HFF-Myc (cell line): ENCODE measurements at regions not wholly inside any gene's neighbourhood (a gene's known extent, or its start where the extent isn't known, plus 50 kb on each side); places are given as distances from the start of the nearest gene placed in this dataset.

ENCODE experiments used
- DNase-seq: peaks from one replicate; pipeline ENCODE4 v3.0.0-alpha.2; 2011; ENCODE audit warnings: low read depth; ENCODE audit errors: extremely low read depth
- H3K4me3 ChIP-seq: replicated peaks from 2 replicates; pipeline ENCODE4 v1.5.1; 2011; ENCODE audit warnings: low read depth, mild to moderate bottlenecking, control low read depth, low read length
- CTCF ChIP-seq: IDR thresholded peaks from 2 replicates; pipeline ENCODE4 v1.5.1; 2012; ENCODE audit warnings: mild to moderate bottlenecking, low read depth, low read length, control low read depth; ENCODE audit errors: missing control alignments

- TF ChIP-seq CTCF: no peak
- DNase-seq: no peak
- no peak overlapping the region for H3K4me3 ChIP-seq
Measured at GRCh38 chr1:70536708-70537366, 125.8 kb downstream of the CTH start.

- no peak overlapping the region for H3K4me3 ChIP-seq
- DNase-seq: no peak
- no peak for TF ChIP-seq CTCF
Measured at GRCh38 chr1:70537788-70538187, 126.7 kb downstream of the CTH start.

GRCh38 chr1:70542030-70542429 lies 131.0 kb downstream of the CTH start:
- TF ChIP-seq CTCF: no peak
- DNase-seq: no peak
- H3K4me3 ChIP-seq: no peak overlapping the region

- no peak overlapping the region for H3K4me3 ChIP-seq
- TF ChIP-seq CTCF: no peak
- no peak for DNase-seq
Measured at GRCh38 chr1:70542856-70543255, 131.8 kb downstream of the CTH start.

GRCh38 chr1:70546726-70547125 lies 135.7 kb downstream of the CTH start:
- no peak overlapping the region for H3K4me3 ChIP-seq
- TF ChIP-seq CTCF: no peak
- no peak for DNase-seq

GRCh38 chr1:70552662-70553566 lies 141.8 kb downstream of the CTH start:
- TF ChIP-seq CTCF: no peak
- no peak for DNase-seq
- H3K4me3 ChIP-seq: no peak overlapping the region
